Mesendoderm (in vitro differentiated cells): ENCODE measurements at regions not wholly inside any gene's neighbourhood (a gene's known extent, or its start where the extent isn't known, plus 50 kb on each side); places are given as distances from the start of the nearest gene placed in this dataset.

Experiments
- DNase-seq: peaks from one replicate; pipeline ENCODE4 v3.0.0; 2013
- H2AK5ac ChIP-seq: 2 replicates; pipeline ENCODE4 v1.6.1; 2013; ENCODE audit warnings: low read length, inconsistent platforms
- H2BK120ac ChIP-seq: 2 replicates; pipeline ENCODE4 v1.6.1; 2013; ENCODE audit warnings: low read depth, mild to moderate bottlenecking, low read length, moderate library complexity, mixed read lengths
- H2BK15ac ChIP-seq: replicated peaks from 2 replicates; pipeline ENCODE4 v1.6.1; 2013; ENCODE audit warnings: low read depth, mild to moderate bottlenecking, moderate library complexity
- H2BK5ac ChIP-seq: 2 replicates; pipeline ENCODE4 v1.6.1; 2013; ENCODE audit warnings: low read length, inconsistent platforms
- H3K18ac ChIP-seq: 2 replicates; pipeline ENCODE4 v1.6.1; 2013; ENCODE audit warnings: mild to moderate bottlenecking, low read length, mixed read lengths
- H3K23ac ChIP-seq: one replicate; pipeline ENCODE4 v1.6.1; 2013; ENCODE audit warnings: low read length
- H3K27ac ChIP-seq: 2 replicates; pipeline ENCODE4 v1.5.1; 2013; ENCODE audit warnings: low read depth, mild to moderate bottlenecking, inconsistent platforms, low read length, moderate library complexity
- H3K27me3 ChIP-seq: 2 replicates; pipeline ENCODE4 v1.6.1; 2013; ENCODE audit warnings: low read length, control low read depth, mild to moderate bottlenecking, inconsistent platforms; ENCODE audit not compliant: insufficient read depth, poor library complexity
- H3K36me3 ChIP-seq: 2 replicates; pipeline ENCODE4 v1.6.1; 2013; ENCODE audit warnings: low read length, inconsistent platforms; ENCODE audit not compliant: control insufficient read depth, insufficient read depth
- H3K4ac ChIP-seq: one replicate; pipeline ENCODE4 v1.6.1; 2013; ENCODE audit warnings: low read depth, mild to moderate bottlenecking, low read length, moderate library complexity
- H3K4me1 ChIP-seq: 2 replicates; pipeline ENCODE4 v1.6.1; 2013; ENCODE audit warnings: low read depth, low read length, inconsistent platforms; ENCODE audit not compliant: control insufficient read depth
- H3K4me2 ChIP-seq: 2 replicates; pipeline ENCODE4 v1.6.1; 2013; ENCODE audit warnings: low read length
- H3K4me3 ChIP-seq: 2 replicates; pipeline ENCODE4 v1.5.1; 2013; ENCODE audit warnings: mild to moderate bottlenecking, low read length
- H3K56ac ChIP-seq: one replicate; pipeline ENCODE4 v1.6.1; 2013; ENCODE audit warnings: low read length
- H3K79me1 ChIP-seq: 2 replicates; pipeline ENCODE4 v1.6.1; 2013; ENCODE audit warnings: low read length, inconsistent platforms
- H3K79me2 ChIP-seq: 2 replicates; pipeline ENCODE4 v1.6.1; 2013; ENCODE audit warnings: mild to moderate bottlenecking, low read length; ENCODE audit not compliant: control insufficient read depth, insufficient read depth
- H3K9ac ChIP-seq: 2 replicates; pipeline ENCODE4 v1.6.1; 2013; ENCODE audit warnings: low read length, inconsistent platforms
- H4K5ac ChIP-seq: one replicate; pipeline ENCODE4 v1.6.1; 2013; ENCODE audit warnings: low read length
- H4K8ac ChIP-seq: one replicate; pipeline ENCODE4 v1.6.1; 2013; ENCODE audit warnings: low read depth, mild to moderate bottlenecking, control low read depth, low read length, moderate library complexity
- WGBS: extraction: QIAGEN DNeasy Blood & Tissue Kit; methylation state at CpG from one replicate; pipeline ENCODE4 v1.1.7; 2013; ENCODE audit warnings: low lambda C conversion rate, missing lambda C conversion rate; ENCODE audit not compliant: insufficient coverage; ENCODE audit errors: extremely low coverage; 5-methylcytosine and 5-hydroxymethylcytosine counted together

DNA sequence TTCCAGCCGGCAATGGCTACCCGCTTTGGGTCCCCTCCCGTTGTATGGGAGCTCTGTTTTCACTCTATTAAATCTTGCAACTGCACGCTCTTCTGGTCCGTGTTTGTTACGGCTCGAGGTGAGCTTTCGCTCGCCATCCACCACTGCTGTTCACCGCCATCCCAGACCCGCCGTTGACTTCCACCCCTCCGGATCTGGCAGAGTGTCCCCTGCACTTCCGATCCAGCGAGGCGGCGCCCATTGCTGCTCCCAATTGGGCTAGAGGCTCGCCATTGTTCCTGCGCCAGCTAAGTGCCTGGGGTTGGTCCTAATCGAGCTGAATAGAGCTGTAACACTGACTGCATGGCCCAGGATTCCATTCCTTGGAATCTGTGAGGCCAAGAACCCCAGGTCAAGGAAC is 359.9 kb downstream of the CTTN start:
- Histone ChIP-seq H2BK5ac (no peak overlapping the region), H3K27me3 (no peaks in the 10 kb centered on the region), H2BK120ac (no peak overlapping the region), H3K4ac (no peak overlapping the region), H3K4me1 (no peaks in the 10 kb centered on the region), H2BK15ac (no peak overlapping the region), H4K5ac (no peak overlapping the region), H3K36me3 (no peaks in the 10 kb centered on the region), H3K18ac (no peak overlapping the region), H2AK5ac (no peak overlapping the region), H3K4me3 (no peak overlapping the region), H3K9ac (no peak overlapping the region), H3K4me2 (no peak overlapping the region), H3K23ac (no peak overlapping the region), H3K79me2 (no peaks in the 10 kb centered on the region), H4K8ac (no peak overlapping the region), H3K56ac (no peak overlapping the region), H3K27ac (no peak overlapping the region), H3K79me1 (no peaks in the 10 kb centered on the region)
- no CpG with 5 or more reads among the region's 20 CpGs for WGBS
- no peak for DNase-seq

DNA sequence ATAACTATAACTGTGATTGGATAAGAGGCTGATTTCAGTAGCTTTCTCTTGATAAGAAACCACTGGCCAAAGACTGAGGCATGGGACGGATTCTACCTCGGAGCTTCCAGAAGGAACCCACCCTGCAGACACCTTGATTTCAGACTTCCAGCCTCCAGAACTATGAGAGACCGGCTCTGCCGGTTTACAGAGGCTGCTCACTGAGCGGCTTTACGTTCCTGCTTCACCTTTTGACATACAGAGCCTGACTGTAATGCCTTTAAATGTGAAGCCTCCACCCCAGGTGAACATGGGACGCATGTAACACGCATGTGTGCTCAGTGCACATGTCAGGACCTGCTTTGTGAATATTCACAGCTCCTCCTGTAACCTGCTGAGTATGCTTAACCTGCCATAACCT is 361.5 kb downstream of the CTTN start:
- WGBS, result no CpG with 5 or more reads among the region's 8 CpGs
- no peak overlapping the region for H2BK120ac ChIP-seq
- H4K8ac ChIP-seq, result no peak overlapping the region
- no peak overlapping the region for H3K56ac ChIP-seq
- DNase-seq, result no peak
- no peaks in the 10 kb centered on the region for H3K4me1 ChIP-seq
- no peaks in the 10 kb centered on the region for H3K36me3 ChIP-seq
- H3K4ac ChIP-seq, result no peak overlapping the region
- H3K18ac ChIP-seq, result no peak overlapping the region
- no peak overlapping the region for H2BK5ac ChIP-seq
- no peaks in the 10 kb centered on the region for H3K79me1 ChIP-seq
- H3K4me3 ChIP-seq, result no peak overlapping the region
- no peak overlapping the region for H3K4me2 ChIP-seq
- H4K5ac ChIP-seq, result no peak overlapping the region
- H3K27me3 ChIP-seq, result no peaks in the 10 kb centered on the region
- no peak overlapping the region for H3K23ac ChIP-seq
- no peak overlapping the region for H3K27ac ChIP-seq
- no peak overlapping the region for H3K9ac ChIP-seq
- no peak overlapping the region for H2AK5ac ChIP-seq
- no peaks in the 10 kb centered on the region for H3K79me2 ChIP-seq
- no peak overlapping the region for H2BK15ac ChIP-seq

DNA sequence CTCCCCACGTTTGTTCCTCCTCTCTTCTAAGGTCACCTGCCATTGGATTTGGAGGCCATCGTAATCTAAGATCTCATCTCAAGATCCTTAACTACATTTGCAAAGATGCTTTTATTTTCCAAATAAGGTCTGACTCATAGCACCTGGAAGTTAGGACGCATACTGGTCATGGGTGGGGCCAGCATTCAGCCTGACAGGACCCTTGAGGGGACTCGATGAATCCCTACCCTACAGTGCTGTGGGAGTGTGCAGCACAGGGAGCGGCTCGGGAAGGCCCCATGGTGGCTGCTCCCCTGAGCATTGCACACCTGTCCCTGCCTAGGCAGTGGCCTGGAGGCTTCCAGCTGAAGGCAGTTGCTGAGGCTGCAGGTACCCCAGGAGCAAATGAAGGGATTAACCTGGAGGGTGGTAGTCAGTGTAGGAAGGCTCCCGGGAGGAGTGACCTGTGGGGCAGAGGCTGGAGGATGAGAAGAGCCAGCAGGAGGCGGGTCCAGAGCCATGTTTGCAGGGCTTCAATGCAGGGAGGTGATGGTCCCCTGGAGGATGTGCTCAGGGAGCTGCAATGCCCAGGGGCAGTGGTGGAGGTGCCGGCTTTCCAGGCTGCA is 362.2 kb downstream of the CTTN start:
- no CpG with 5 or more reads among the region's 9 CpGs for WGBS
- Histone ChIP-seq H3K79me1 (no peaks in the 10 kb centered on the region), H3K27me3 (no peaks in the 10 kb centered on the region)

DNA sequence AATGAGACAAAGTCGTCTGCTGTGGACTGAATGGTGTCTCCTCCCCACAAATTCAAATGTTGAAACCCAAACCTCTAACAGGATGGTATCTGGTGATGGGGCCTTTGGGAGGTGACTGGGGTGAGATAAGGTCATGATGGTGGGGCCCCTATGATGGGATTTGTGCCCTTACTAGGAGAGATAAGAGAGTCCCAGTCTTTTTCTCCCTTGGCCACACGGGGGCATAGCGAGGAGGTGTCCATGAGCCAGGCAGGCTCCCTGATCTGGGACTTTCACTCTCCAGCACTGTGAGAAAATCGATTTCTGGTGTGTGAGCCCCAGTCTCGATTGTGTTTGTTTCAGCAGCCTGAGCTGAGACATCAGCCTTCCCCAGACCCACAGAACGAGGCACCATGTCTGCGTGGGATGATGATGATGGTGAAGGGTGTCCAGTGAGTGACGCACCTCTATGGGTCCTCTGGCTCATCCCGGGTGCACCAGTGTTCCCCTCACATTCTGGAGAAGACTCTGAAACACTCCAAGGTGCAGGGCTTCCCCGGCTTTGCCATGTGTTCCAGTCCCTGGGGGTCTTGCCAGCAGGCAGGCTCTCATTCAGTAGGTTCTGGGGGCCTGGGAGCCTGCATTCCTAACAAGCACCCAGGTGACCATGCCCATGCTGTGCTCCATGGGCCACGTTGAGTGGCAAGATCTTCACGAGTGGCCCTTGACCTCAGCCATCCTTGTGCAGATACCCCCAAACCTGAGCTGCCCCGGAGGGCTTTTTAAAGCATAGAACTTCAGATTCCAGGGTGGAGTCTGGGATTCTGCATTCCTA is 363.0 kb downstream of the CTTN start:
- no peaks in the 10 kb centered on the region for H3K79me2 ChIP-seq
- H3K36me3 ChIP-seq, result no peaks in the 10 kb centered on the region
- no peaks in the 10 kb centered on the region for H3K4me1 ChIP-seq
- H3K27me3 ChIP-seq, result no peaks in the 10 kb centered on the region
- H3K4ac ChIP-seq, result no peak overlapping the region
- H3K4me2 ChIP-seq, result no peak overlapping the region
- no peak overlapping the region for H4K8ac ChIP-seq
- no CpG with 5 or more reads among the region's 13 CpGs for WGBS
- H3K27ac ChIP-seq, result no peak overlapping the region
- no peak overlapping the region for H3K4me3 ChIP-seq
- no peak overlapping the region for H2BK15ac ChIP-seq
- H3K79me1 ChIP-seq, result no peaks in the 10 kb centered on the region
- H4K5ac ChIP-seq, result no peak overlapping the region
- H3K56ac ChIP-seq, result no peak overlapping the region
- H3K18ac ChIP-seq, result no peak overlapping the region
- H3K23ac ChIP-seq, result no peak overlapping the region
- no peak overlapping the region for H2AK5ac ChIP-seq
- no peak for DNase-seq
- no peak overlapping the region for H2BK5ac ChIP-seq
- H2BK120ac ChIP-seq, result no peak overlapping the region
- H3K9ac ChIP-seq, result no peak overlapping the region

More for the DNA sequence above, 362.2 kb downstream of the CTTN start:
- peak; percentile 29 for DNase-seq
- no peak overlapping the region for H2BK120ac ChIP-seq
- no peak overlapping the region for H4K8ac ChIP-seq
- H3K36me3 ChIP-seq, result no peaks in the 10 kb centered on the region
- H3K18ac ChIP-seq, result no peak overlapping the region
- no peak overlapping the region for H3K4me2 ChIP-seq
- no peak overlapping the region for H2BK15ac ChIP-seq
- H3K56ac ChIP-seq, result no peak overlapping the region
- H3K23ac ChIP-seq, result no peak overlapping the region
- no peak overlapping the region for H3K4me3 ChIP-seq
- H2BK5ac ChIP-seq, result no peak overlapping the region
- H4K5ac ChIP-seq, result no peak overlapping the region
- no peak overlapping the region for H2AK5ac ChIP-seq
- H3K27ac ChIP-seq, result no peak overlapping the region
- no peak overlapping the region for H3K4ac ChIP-seq
- H3K4me1 ChIP-seq, result no peaks in the 10 kb centered on the region
- H3K79me2 ChIP-seq, result no peaks in the 10 kb centered on the region
- no peak overlapping the region for H3K9ac ChIP-seq

DNA sequence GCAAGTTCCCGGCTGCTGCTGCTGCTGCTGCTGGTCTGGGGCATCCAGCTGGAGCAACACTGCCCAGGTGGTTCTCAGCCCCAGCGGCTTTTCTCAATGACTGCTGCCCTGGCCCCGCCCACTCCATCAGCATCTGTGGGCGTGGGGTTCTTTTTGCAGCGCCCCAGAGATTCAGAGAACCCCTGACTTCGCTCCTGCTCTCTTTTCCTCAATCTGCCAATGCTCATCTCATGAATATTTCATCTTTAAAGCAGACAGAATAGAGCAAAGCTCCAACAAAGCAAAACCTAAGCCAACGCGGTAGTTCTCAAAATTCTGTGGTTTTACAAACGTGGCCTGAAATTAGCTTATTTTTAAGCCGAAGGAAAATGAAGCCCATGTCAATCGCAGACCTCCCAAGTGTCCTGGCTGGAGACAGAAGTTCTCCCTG is 363.6 kb downstream of the CTTN start:
- Histone ChIP-seq H2BK120ac (no peak overlapping the region), H3K27ac (no peak overlapping the region), H3K18ac (no peak overlapping the region), H2BK5ac (no peak overlapping the region), H3K79me2 (no peaks in the 10 kb centered on the region), H4K5ac (no peak overlapping the region), H2BK15ac (no peak overlapping the region), H3K4me2 (no peak overlapping the region), H3K4me3 (no peak overlapping the region), H3K36me3 (no peaks in the 10 kb centered on the region), H3K9ac (no peak overlapping the region), H3K4me1 (no peaks in the 10 kb centered on the region), H3K56ac (no peak overlapping the region), H3K23ac (no peak overlapping the region), H2AK5ac (no peak overlapping the region), H4K8ac (no peak overlapping the region), H3K79me1 (no peaks in the 10 kb centered on the region), H3K4ac (no peak overlapping the region), H3K27me3 (no peaks in the 10 kb centered on the region)
- no CpG with 5 or more reads among the region's 11 CpGs for WGBS
- no peak for DNase-seq
